Pancreas (tissue), 10 donors: ENCODE measurements at regions not wholly inside any gene's neighbourhood (a gene's known extent, or its start where the extent isn't known, plus 50 kb on each side); places are given as distances from the start of the nearest gene placed in this dataset.

ENCODE experiments used
- ATAC-seq, 4 donors: fragments of 200-7000 bp; cut with Tn5 transposase; one replicate each; pipeline versions ENCODE4 v1.8.0 to v1.9.1; 2020; ENCODE audit warnings: mild to moderate bottlenecking in 4 of 4, moderate library complexity in 4 of 4
- DNase-seq, 6 donors: peaks; one replicate each; pipeline ENCODE4 v3.0.0-alpha.2; 2020
- FAIRE-seq: peaks from 2 replicates; lab custom pipeline; 2012; peaks lifted over from hg19 to GRCh38; lab: Jason Lieb, UNC
- H3K27ac ChIP-seq, 4 donors: fragments of 200-600 bp; sonication (generic); 1 replicate in 3 of 4; 2 replicates in 1 of 4; pipeline versions ENCODE4 v1.5.0 to v1.8.0; 2020
- H3K27me3 ChIP-seq, 4 donors: fragments of 200-600 bp; one replicate each; pipeline ENCODE4 v1.8.0; 2021
- H3K36me3 ChIP-seq, 3 donors: fragments of 200-600 bp; sonication (generic) in 1 of 3; one replicate each; pipeline versions ENCODE4 v1.5.0 to v1.8.0; 2020 to 2021
- H3K4me1 ChIP-seq, 3 donors: fragments of 200-600 bp; one replicate each; pipeline ENCODE4 v1.8.0; 2021
- H3K4me3 ChIP-seq, 4 donors: fragments of 200-600 bp; sonication (generic) in 2 of 4; one replicate each; pipeline versions ENCODE4 v1.5.0 to v1.8.0; 2020 to 2021
- H3K9me3 ChIP-seq, 4 donors: fragments of 200-600 bp; one replicate each; pipeline ENCODE4 v1.8.0; 2021
- WGBS, 2 donors: extraction: QIAGEN DNeasy Blood & Tissue Kit; methylation state at CpG; one replicate each; pipeline ENCODE4 v1.1.7; 2013; 5-methylcytosine and 5-hydroxymethylcytosine counted together
- intact Hi-C, 3 donors: fragments of 100-400 bp; cut with DNase I; formaldehyde crosslinking; loops; one replicate each; pipeline versions ENCODE4 v1.11.1 to v1.14.2; 2022
- TF ChIP-seq, protein P1 (sequence below), 4 donors: fragments of 200-600 bp; sonication (generic) in 3 of 4; IDR thresholded peaks; one replicate each; pipeline versions ENCODE4 v1.5.0 to v1.8.0; 2021; ENCODE audit warnings: antibody characterized with exemption in 4 of 4
- donor health status: healthy with polysubstance abuse.
- donor health status: DM: no; HTN: no; CAD: no; lungs with moderate emphysema.
- donor health status: DM: no; HTN: no; CAD: no.
- donor health status: control.
- donor health status: control.
- donor health status: Bipolar disorder and iron deficiency.
- donor health status: DM: yes; HTN: yes; CAD: no.
- donor health status: DM: no; HTN: no; CAD: no.
- donor health status: DM: no; HTN: no; CAD: no.
- donor health status: DM: yes; HTN: yes; CAD: no.

DNA sequence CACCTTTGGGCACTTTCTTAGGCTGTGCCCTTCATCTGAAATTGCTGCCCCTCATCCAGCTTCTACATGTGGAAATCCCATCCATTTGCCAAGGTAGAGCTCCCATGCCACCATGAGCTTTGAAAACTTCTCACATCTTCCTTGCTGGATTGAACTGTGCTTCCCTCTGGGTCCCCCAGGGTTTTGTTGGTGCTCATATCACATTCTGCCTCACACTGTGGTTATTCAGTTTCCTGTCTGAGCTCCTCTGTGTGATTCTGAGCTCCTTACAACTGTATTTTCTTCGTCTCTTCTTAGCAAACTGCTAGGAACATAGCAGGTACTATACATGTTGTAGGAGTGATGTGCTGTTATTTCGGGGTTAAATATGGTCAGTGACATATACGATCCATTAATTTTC, 74.9 kb upstream of the KL start:
- ATAC-seq (no peak), FAIRE-seq (no peak), DNase-seq (no peak)
- no peaks in the 10 kb centered on the region for H3K36me3 ChIP-seq
- TF ChIP-seq, protein P1, sequence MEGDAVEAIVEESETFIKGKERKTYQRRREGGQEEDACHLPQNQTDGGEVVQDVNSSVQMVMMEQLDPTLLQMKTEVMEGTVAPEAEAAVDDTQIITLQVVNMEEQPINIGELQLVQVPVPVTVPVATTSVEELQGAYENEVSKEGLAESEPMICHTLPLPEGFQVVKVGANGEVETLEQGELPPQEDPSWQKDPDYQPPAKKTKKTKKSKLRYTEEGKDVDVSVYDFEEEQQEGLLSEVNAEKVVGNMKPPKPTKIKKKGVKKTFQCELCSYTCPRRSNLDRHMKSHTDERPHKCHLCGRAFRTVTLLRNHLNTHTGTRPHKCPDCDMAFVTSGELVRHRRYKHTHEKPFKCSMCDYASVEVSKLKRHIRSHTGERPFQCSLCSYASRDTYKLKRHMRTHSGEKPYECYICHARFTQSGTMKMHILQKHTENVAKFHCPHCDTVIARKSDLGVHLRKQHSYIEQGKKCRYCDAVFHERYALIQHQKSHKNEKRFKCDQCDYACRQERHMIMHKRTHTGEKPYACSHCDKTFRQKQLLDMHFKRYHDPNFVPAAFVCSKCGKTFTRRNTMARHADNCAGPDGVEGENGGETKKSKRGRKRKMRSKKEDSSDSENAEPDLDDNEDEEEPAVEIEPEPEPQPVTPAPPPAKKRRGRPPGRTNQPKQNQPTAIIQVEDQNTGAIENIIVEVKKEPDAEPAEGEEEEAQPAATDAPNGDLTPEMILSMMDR (IDR thresholded peaks at IDR 0.05), result no peak
- no peak overlapping the region for H3K4me3 ChIP-seq
- no peaks in the 10 kb centered on the region for H3K9me3 ChIP-seq
- H3K27me3 ChIP-seq, result no peaks in the 10 kb centered on the region
- H3K27ac ChIP-seq, result no peak overlapping the region
- no peaks in the 10 kb centered on the region for H3K4me1 ChIP-seq
- intact Hi-C loops, result no loop called here
- 68 to 73% methylated on average over 3 of the region's 3 CpGs for WGBS, 2 donors

DNA sequence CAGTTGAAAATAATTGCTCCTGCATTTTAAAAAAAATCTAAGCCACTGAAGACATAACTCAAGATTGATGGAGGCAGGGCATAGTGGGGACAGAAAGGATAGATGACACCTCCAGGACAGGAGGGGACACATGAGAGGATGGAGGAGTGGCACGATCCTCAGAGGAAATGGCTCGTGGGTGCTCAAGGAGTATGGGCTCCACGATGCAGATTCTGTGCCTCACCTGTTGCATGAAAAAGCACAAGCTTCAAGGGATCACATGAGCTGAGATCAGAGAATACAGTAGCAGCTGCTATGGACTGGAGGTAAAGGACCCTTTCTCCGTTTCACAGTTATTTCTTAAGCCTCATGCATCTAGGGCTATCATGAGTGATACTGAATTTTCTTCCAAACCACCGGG, 69.7 kb upstream of the KL start:
- FAIRE-seq, result no peak

DNA sequence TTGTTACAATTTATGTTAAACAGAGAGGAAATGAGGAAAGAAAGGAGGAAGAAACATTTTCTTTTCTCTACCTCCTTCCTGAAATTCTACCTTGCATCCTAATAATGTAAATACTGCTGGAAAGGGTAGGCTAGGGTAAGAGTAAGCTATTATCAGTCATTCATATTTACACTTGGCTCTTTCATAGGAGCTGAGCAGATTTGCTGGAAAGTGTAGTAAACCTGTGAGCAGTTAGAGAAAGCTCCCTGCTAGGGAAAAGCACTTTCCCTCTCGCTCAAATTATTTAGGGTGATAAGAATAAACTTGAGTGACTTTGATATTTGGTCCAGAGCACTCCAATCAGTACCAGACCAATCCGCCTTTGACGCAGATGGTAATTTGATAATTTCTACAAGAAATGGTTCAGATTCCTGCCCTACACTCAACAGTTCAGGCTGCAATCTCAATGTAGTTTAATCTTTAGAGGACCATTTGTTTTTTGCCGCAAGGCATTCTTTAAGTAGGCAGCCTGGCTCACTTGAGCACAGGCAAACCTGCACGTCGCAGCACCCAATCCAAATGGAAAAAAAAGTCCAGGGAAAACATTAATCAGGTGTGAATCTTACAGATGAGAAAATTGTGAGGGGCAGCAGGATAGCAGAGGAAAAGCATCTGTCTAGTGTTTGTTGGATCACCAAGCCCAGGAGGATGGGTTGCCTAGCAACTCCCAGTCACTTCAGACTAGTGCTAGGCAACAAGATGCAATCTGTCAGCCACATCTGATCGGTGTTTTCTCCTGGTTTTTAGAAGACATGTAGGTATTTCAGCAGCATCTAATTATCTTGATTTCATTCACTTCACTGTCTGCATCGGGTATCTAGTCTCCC, 68.6 kb upstream of the KL start:
- Histone ChIP-seq H3K4me3 (no peak overlapping the region), H3K4me1 (no peaks in the 10 kb centered on the region), H3K27me3 (no peaks in the 10 kb centered on the region), H3K9me3 (no peaks in the 10 kb centered on the region), H3K36me3 (no peaks in the 10 kb centered on the region), H3K27ac (no peak overlapping the region)
- TF ChIP-seq, protein P1 (IDR thresholded peaks at IDR 0.05), result no peak
- 59 to 63% methylated on average over 8 of the region's 8 CpGs for WGBS, 2 donors
- ATAC-seq, result peak in 2 of 4 donors; percentile 67 to 85
- FAIRE-seq, result no peak
- DNase-seq, result no peak
- intact Hi-C loops, result no loop called here

More for the DNA sequence above, 69.7 kb upstream of the KL start:
- no peaks in the 10 kb centered on the region for H3K36me3 ChIP-seq
- ATAC-seq (no peak), DNase-seq (no peak)
- intact Hi-C loops, result no loop called here
- H3K27me3 ChIP-seq, result no peaks in the 10 kb centered on the region
- 78 to 82% methylated on average over 5 of the region's 5 CpGs for WGBS, 2 donors
- H3K9me3 ChIP-seq, result no peaks in the 10 kb centered on the region
- H3K27ac ChIP-seq, result no peak overlapping the region
- H3K4me1 ChIP-seq, result no peaks in the 10 kb centered on the region
- no peak overlapping the region for H3K4me3 ChIP-seq
- TF ChIP-seq, protein P1 (IDR thresholded peaks at IDR 0.05), result no peak

DNA sequence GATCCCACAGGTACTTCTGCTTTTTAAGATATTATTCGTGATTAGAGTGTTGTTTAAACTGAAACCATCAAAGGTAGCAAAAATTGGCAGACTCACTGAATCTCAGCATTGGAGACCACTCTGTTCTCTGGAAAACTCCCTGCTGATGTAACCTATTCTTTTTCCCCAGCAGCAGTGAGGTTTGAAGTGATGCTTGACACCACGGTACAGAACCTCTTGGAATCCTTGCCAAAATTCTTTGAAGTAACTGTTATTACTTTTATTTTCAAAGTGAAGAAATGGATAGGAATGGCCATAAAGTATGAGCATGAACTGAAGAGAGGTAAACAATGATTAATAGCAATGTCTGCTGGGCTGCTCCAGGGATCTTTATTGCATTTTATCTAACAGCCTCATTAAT, 66.4 kb upstream of the KL start:
- FAIRE-seq (no peak), DNase-seq (no peak), ATAC-seq (no peak)
- intact Hi-C loops, result no loop called here
- no peak overlapping the region for H3K27ac ChIP-seq
- H3K4me3 ChIP-seq, result no peak overlapping the region
- 48 to 55% methylated on average over 2 of the region's 2 CpGs for WGBS, 2 donors
- TF ChIP-seq, protein P1 (IDR thresholded peaks at IDR 0.05), result no peak
- no peaks in the 10 kb centered on the region for H3K27me3 ChIP-seq
- H3K4me1 ChIP-seq, result no peaks in the 10 kb centered on the region
- H3K36me3 ChIP-seq, result no peaks in the 10 kb centered on the region
- no peaks in the 10 kb centered on the region for H3K9me3 ChIP-seq

DNA sequence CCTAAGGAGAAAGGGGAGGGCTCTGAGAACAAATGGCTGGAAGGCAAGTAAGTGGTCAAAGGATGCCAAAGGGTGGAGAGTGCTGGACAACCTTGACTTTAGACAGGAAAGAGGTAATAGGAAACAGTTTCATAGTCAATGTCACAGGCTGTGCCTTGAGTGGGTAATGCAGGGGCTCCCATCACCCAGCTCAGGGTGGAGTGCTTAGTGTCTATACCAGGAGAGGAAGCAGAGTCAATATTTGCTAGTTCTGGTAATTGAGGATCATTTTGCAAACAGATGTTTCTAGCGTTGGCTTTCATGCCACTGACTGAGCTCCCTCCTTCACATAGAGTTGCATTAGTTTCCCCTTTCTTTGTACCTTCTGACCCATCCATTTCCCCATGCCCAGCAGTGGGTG, 64.6 kb upstream of the KL start:
- Histone ChIP-seq H3K36me3 (no peaks in the 10 kb centered on the region), H3K4me1 (no peaks in the 10 kb centered on the region), H3K4me3 (no peak overlapping the region), H3K9me3 (no peaks in the 10 kb centered on the region), H3K27me3 (no peaks in the 10 kb centered on the region), H3K27ac (no peak overlapping the region)
- TF ChIP-seq, protein P1 (IDR thresholded peaks at IDR 0.05), result no peak
- no peak for FAIRE-seq
- DNase-seq, result no peak
- peak in 2 of 4 donors; percentile 62 to 64 for ATAC-seq
- intact Hi-C loops, result no loop called here
- 55 to 60% methylated on average over 1 of the region's 1 CpG for WGBS, 2 donors
